HG03469 (cell line): ENCODE measurements at regions not wholly inside any gene's neighbourhood (a gene's known extent, or its start where the extent isn't known, plus 50 kb on each side); places are given as distances from the start of the nearest gene placed in this dataset.
"Not testable (repeated sequence)": the region's sequence is repeated elsewhere in the genome, so short reads cannot be mapped to it uniquely, and the experiment has no call there.

Source experiments
- ATAC-seq: cut with Tn5 transposase; IDR thresholded peaks from one replicate; pipeline ENCODE4 v1.9.1; 2021; ENCODE audit warnings: mild to moderate bottlenecking, moderate library complexity, moderate number of reproducible peaks; ENCODE audit not compliant: unreplicated experiment

DNA sequence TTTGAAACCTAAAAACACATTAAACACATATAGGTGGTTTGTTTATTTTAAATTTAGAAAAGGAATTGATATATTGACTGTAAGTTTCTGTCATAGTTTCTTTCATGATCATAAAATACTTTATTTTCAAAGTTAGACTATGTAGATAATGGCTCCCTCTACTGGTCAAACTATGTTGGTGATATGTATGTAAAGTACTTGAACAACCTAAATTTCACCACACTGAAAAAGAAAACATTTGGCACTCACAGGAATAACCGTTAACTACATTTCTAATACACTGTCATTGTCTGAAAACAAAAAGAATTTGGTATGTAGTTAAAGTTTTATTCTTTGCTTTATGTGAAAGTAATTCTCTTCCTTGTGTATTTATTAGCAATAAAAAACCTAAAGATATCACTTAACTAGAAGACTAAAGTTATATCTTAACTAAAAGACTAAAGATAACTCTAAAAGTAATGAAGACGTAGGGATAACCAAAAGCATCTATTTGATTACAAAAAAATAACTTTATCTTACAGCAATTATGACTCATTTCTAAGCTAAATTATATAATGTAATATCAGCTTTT is 427.5 kb downstream of the VGLL3 start:
- ATAC-seq, result peak; percentile 49

DNA sequence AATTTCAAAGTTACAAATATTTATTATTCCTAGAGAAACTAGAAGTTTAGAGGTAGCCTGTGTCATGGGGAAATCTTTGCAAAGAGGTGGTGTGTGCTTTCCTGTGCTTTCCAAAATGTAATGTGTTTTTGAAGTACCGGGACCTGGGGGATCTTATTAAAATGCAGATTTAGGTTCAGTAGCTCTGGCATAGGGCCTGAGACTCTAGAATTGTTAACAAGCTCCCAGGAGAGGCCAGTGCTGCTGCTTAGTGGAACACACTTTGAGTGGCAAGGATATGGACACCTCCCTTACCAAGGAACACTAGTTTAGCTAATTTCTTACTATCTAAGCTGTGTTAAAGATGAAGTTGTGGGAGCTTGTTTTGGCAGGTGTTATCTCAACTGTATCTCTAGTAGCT is 428.9 kb downstream of the VGLL3 start:
- ATAC-seq, result no peak

- ATAC-seq, result no peak
Measured at GRCh38 chr3:86561215-86561614, 429.7 kb downstream of the VGLL3 start.

GRCh38 chr3:86554383-86554782 is 436.6 kb downstream of the VGLL3 start:
- ATAC-seq, result no peak

GRCh38 chr3:86547692-86548091 is 443.3 kb downstream of the VGLL3 start:
- no peak for ATAC-seq

- ATAC-seq, result no peak
Measured at GRCh38 chr3:86537171-86537570, 453.8 kb downstream of the VGLL3 start.

DNA sequence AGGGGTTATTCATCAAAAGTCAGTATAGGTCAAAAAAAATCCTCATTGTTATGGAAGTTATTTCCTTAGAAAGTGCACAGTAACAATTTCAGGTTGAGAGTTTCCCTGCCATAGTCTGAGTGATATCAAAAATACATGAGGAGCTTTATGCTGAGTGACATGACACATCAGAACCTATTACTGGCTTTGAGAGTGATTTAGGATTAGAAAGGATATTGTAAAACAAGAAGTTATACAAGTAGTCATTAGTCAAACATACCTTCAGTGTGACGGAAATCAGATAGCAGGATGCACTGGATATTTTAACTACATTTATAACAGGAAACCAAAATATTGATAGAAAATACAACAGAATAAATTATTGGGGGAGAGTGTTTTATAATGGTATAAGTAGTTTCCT is 471.1 kb downstream of the VGLL3 start:
- no peak for ATAC-seq

- no peak for ATAC-seq
Measured at GRCh38 chr3:86481636-86482035, 509.3 kb downstream of the VGLL3 start.

DNA sequence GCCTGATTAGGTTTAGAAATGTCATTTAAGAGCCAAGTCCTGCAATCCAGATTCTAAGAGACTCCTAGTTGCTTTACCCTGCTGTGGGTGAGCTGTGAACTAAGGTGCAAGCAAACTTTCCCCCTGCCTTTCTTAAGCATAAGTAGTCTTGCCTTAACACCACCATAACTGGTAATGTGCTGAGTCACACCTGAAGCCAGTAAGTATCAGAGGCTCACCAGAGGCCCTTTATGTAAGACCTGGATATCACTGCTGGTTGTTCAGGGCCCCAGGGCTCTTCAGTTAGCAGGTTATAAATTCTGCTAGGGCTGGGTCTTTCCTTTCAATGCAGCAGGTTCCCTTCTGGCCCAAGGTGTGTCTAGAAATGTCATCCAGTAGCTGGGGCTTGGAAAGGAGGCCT is 509.9 kb downstream of the VGLL3 start:
- no peak for ATAC-seq

DNA sequence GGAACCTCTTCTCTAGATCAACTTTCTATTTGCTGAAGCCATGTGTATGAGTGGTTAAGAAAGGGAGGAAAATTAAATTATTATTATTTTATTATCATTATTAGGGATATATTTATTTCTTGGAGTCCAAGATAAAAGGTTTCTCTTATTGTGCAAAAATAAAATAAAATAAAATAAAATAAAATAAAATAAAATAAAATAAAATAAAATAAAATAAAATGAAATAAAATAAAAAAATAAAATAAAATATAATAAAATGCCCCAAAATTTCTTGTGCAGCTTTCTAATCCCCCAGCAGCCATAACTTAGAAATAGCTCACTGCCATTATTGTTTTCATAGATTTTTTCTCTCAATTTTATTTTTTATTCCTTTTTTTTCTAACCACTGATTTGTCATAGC is 526.8 kb downstream of the VGLL3 start:
- ATAC-seq, result no peak

DNA sequence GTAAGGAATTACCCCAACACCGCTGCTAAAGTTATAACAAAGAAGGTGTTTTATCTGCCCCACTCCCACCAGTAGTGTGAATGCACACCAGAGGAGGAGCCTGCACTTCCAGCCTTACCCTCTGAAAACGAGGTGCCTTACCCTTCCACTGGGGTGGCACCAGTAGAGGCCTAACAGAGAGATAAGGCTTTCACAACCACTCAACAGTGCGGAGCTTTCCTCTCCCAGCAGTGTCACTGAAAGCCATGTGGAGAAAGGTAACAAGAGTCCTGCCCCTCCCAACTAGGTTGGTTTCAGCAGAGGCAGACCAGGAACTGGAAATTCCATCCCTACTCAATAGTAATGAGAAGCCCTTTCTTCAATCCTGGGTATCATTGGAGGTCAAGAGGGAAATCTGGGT is 539.2 kb downstream of the VGLL3 start:
- no peak for ATAC-seq

DNA sequence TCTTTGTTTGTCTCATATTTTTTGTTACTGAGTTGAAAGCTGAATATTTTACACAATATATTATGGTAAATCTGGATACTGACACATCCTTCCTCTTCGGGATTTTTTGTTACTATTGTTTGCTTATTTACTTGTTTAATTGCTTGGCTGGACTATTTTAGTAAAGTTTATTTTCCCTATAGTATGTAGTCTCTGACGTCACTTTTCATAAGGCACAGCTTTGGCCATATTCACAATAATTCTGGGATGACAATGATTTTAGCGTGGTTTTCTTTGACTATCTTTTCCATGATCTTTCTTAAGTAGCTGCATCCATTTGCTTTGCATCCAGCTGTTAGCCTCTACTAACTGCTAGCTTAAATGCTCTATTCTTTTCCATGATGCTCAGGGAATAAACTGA is 552.4 kb downstream of the VGLL3 start:
- no peak for ATAC-seq

DNA sequence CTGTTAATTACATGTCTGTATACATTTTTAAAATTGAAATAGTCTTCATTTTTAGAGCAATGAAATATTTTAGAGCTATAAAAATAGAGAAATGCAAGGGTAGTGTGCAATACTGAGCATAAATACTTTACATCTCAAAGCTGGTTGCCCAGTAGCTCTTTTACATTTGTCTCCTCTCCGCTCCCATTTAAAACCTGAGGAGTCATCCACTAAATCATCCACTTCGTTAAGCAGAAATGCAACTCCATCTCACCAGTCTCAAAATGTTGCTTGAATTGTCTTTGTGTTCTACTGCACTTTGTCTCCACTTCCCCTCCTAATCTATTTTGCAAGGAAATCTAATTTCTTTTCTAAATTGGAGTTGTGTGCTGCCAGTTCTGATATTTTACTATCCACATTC is 563.6 kb downstream of the VGLL3 start:
- ATAC-seq, result no peak

DNA sequence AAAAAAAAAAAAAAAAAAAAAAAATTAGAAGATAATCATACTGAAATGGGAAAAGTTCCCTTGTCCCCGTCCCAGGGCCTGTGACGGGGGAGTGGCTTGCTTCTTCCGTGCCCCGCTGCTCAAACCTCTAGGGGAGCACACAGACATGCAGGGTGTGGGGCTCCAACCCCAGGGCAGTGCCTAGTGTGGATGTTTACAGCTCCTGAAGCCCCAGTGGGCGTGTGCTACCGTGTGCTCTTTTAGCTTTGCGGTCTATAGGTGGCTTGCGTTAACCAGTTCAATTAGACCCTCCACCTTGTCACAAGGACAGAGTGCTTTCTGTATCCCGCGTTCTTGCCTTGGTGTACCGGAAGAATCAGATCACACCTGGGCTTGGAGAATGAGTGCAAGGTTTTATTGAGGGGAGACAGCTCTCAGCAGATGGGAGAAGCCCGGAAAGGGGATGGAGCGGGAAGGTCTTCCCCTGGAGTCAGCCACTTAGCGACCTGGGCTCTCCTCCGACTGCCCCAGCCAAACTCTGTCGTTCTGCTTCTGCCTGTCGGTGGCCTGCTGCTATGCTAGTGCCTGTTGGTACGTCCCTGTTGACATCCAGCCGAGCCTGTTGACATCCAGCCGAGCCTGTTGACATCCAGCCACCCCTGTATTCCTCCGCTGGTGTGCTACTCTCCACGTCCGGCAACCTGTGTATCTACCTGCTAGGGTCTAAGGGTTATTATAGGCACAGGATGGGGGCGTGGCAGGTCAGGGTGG is 569.8 kb downstream of the VGLL3 start:
- ATAC-seq, result no peak

GRCh38 chr3:86418861-86419260 is 572.1 kb downstream of the VGLL3 start:
- no peak for ATAC-seq

DNA sequence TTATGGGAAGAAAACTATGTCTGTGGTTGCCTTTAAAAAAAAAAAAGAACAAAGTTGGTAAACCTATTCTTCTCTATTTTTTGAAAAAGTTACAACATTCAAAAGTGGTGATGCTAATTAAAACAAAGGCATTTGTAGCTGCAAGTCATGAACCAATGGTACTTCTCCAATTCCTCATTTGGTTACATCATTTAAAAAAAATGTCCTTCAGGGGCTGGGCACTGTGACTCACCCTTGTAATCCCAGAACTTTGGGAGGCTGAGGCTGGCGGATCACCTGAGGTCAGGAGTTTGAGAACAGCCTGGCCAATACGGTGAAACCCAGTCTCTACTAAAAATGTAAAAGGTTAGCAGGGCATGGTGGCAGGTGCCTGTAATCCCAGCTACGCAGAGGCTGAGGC is 574.6 kb downstream of the VGLL3 start:
- no peak for ATAC-seq

DNA sequence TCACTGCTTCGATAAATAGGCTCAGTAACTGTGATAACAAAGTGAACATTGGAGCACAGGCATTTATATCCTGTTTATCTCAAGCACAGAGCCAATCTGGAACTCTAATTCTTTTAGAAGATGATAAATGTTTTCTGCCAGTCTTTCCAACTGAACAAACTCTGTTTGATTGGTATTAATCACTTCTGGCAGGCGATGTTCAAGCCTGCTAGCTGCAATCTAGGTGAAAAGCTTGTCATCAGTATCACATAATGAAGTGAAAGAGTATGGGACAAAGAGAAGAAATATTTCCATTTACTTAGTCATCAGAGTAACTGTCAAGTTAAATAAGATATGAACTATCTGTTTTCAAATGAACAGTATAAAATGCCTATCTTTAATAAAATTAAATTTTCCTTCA is 577.3 kb downstream of the VGLL3 start:
- ATAC-seq, result no peak

- no peak for ATAC-seq
Measured at GRCh38 chr3:86410587-86410986, 580.4 kb downstream of the VGLL3 start.

DNA sequence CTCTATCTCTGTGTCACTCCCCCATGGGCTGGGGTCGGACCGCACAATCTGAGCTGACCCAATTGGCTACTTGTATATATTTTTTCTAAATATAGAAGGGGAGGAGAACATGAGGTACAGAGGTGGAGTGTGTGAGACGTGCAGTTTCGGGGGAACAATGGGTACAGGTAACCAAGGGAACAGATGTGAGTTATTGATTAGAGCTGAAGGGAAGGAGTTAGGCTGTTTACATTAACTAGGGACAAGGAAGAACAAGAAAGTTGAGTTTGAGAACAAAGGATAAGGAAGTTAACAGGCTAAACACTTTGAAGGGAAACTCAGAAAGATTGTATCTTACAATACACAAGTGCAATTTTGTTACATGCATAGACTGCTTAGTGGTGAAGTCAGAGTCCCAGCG is 601.2 kb downstream of the VGLL3 start:
- not testable (repeated sequence) for ATAC-seq

DNA sequence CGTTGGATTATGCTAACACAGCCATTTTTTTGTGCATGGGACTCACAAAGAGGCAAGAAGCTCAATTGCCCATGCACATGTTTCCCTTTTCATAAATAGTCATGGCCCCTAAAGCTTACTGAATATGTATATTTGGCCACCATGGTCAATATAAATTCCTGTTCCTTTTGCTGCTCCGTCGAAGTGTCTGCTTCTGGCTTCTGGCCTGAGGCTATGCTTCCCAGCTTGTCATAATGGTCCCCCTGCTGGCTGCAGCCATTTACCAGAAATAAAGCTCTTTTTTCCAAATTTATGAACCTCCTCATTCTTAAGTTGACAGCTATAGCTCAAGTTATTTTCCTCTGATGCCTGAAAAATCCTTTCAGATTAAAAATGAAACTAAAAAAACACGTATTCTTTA is 602.1 kb downstream of the VGLL3 start:
- ATAC-seq, result no peak

GRCh38 chr3:86382556-86382955 is 608.4 kb downstream of the VGLL3 start:
- no peak for ATAC-seq

DNA sequence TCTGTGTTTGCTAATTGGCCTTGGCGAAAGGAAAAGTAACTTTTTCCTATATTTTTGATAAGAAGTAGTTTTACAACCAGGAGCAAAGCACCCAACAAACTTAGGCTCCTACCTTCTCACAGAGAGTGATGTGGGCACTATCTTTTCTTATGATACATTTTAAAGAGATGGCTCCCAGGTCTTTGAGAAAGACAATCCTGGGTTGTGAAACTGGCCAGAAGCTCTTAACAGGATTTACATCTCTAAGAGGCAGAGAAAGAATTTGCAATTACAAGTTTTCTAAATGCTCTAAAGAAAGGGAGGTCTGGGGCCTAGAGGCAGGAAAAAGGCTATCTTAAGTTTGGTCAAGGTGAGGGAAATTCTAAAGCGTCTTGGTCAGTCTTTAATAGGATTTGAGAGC is 609.7 kb downstream of the VGLL3 start:
- ATAC-seq, result no peak

DNA sequence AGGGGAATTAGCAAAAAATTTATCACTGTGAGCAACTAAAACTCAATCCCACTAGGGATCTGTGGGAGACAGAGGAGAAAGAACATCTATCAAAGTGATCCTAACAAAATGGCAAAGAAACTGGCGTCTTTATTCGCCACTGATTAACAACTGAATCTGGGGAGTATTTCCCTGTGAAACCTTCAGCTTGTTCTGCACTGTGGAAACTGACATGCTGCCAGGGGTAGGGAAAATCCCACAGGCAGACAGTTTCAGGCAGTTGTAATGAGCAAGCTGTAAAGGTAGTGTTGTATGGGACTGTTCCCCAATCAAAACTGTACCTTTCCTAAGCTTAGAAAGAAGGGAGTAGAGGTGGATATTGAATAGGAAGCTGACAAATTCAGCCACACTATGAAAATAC is 611.7 kb downstream of the VGLL3 start:
- no peak for ATAC-seq
